H54 (cell line): ENCODE measurements at regions not wholly inside any gene's neighbourhood (a gene's known extent, or its start where the extent isn't known, plus 50 kb on each side); places are given as distances from the start of the nearest gene placed in this dataset.

ENCODE experiments used
- DNase-seq: peaks from one replicate; pipeline ENCODE4 v3.0.0; 2011; ENCODE audit warnings: low spot score, mixed read lengths; ENCODE audit not compliant: insufficient read length
- FAIRE-seq: peaks from 3 replicates; lab custom pipeline; 2011; peaks lifted over from hg19 to GRCh38; lab: Jason Lieb, UNC
- POLR2A ChIP-seq: IDR thresholded peaks from 2 replicates; pipeline ENCODE4 v1.6.1; 2011; ENCODE audit warnings: low read depth, mild to moderate bottlenecking, low read length

GRCh38 chr9:78548670-78549069 is 251.7 kb downstream of the PSAT1 start:
- FAIRE-seq = no peak
- no peak for TF ChIP-seq POLR2A

DNA sequence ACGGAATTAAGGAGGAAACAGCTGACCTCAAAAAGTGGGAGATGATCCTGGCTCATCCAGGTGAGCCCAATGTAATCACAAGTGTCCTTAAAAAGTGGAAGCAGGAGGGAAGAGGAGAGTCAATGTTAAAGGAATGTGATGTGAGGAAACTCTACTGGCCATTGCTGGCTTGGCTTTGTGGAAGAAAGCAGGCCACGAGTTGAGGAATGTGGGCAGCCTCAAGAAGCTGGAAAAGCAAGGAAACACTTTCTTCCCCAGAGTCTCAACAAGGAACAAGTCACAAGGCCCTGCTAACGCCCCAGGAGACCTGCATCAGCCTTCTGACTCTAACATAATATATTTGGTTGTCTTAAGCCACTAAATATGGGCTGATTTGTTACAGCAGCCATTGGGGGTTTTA is 252.8 kb downstream of the PSAT1 start:
- FAIRE-seq (no peak), DNase-seq (no peak)
- TF ChIP-seq POLR2A = no peak

More at GRCh38 chr9:78548670-78549069, 251.7 kb downstream of the PSAT1 start:
- DNase-seq = no peak

DNA sequence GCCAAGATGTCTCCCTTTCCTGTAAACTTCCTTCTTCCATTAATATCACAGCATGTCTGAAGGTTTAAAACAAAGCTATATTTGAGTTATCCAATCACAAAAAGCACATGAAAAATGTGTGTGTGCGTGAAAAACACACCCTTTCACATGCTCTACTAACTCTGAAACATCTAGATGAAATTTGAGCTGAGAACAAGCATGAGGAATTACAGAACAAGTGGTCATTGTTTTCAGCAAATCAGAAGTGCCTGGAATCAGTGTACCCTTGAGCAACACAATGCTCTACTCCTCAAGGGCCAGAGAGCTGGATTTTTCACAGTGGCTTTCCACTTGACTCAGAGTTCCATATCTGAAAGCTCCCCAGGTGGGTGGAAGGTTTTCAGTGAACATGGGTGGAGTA is 255.9 kb downstream of the PSAT1 start:
- DNase-seq (no peak), FAIRE-seq (no peak)
- no peak for TF ChIP-seq POLR2A

DNA sequence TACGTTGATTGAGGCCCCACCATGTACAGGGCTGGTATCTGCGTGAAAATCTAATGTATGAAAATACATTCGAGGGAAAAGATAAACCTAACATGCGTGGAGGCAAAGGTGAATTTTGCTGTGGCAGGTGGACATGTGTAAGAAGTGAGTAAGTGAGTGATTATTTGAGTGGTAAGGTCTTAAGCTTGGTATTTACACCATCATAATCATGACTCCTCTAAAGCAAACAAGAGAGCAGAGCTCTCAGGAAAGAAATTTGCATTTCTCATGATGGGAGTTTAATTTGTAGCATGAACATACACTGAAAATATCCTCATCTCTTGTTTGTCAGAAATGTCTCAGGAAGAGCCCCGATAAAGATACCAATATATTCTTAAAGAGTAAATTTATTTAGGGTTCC is 260.6 kb downstream of the PSAT1 start:
- no peak for TF ChIP-seq POLR2A
- DNase-seq (no peak), FAIRE-seq (no peak)

- DNase-seq (peak; percentile 25), FAIRE-seq (no peak)
- TF ChIP-seq POLR2A = no peak
Measured at GRCh38 chr9:78559449-78559885, 262.5 kb downstream of the PSAT1 start.

GRCh38 chr9:78562021-78562420 is 265.1 kb downstream of the PSAT1 start:
- TF ChIP-seq POLR2A = no peak
- FAIRE-seq = no peak
- no peak for DNase-seq

DNA sequence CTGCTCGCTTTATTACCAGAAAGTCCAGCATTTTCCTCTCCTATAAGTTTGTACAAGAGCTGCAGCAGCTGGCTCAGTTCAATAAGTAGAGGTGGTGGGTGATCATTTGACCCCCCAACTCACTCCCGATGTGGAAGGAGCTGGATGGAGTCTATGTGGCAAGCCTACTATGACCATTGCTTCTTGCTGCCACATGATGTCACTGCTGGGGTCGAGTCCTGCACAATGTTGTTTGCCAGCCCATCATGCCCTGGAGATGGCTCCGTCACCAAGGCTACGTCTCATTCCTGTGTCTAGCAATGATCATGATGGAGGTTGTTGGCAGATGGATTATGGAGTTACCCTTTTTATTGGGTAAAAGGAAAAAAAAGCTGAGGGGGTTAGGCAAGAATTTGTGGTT is 266.3 kb downstream of the PSAT1 start:
- DNase-seq (no peak), FAIRE-seq (no peak)
- TF ChIP-seq POLR2A = no peak

GRCh38 chr9:78565481-78565880 is 268.6 kb downstream of the PSAT1 start:
- no peak for TF ChIP-seq POLR2A
- FAIRE-seq (no peak), DNase-seq (no peak)

- no peak for DNase-seq
- FAIRE-seq = no peak
- TF ChIP-seq POLR2A = no peak
Measured at GRCh38 chr9:78566521-78566920, 269.6 kb downstream of the PSAT1 start.

- TF ChIP-seq POLR2A = no peak
- FAIRE-seq = peak; percentile 52
- peak; percentile 42 for DNase-seq
Measured at GRCh38 chr9:78566948-78567675, 270.2 kb downstream of the PSAT1 start.

DNA sequence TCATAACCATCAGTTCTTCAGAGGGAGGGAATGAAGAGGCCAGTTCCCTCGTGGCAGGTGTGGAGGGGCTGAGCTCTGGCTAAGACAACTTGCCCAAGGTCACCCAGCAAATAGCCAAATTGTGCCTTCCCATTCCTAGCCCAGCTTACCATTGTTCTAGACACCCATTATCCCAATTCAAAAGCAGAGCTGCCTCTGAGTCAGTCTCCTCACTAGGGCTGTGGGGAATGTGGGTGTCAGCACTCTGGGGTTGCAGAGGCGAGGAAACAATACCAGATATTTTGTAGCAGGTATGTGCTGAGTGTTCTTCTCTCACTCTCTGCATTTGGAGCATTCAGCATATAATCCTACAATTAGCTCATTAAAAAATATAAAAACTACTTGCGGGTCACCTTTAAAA is 270.8 kb downstream of the PSAT1 start:
- TF ChIP-seq POLR2A = no peak
- FAIRE-seq (no peak), DNase-seq (no peak)

DNA sequence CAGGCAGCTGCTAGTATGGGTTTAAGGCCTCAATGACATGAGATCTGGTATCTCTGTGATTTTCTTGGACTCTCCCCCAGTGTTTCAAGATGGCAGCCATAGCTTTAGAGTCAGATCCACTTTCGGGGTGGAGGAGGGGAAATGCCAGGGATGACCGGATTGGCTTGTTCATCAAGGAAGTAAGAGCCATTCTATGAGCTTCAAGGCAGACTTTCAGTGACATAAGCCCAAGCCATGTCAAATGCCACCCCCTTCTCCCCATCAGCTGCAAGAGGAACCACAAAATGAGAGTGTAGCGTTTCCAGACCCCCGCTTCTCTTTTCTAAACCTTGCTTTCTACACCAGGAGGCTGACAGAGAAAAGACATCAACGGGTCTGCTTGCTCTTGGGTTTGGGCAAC is 271.8 kb downstream of the PSAT1 start:
- no peak for TF ChIP-seq POLR2A
- no peak for FAIRE-seq
- no peak for DNase-seq

GRCh38 chr9:78572266-78572665 is 275.3 kb downstream of the PSAT1 start:
- TF ChIP-seq POLR2A = no peak
- DNase-seq = no peak
- FAIRE-seq = no peak

DNA sequence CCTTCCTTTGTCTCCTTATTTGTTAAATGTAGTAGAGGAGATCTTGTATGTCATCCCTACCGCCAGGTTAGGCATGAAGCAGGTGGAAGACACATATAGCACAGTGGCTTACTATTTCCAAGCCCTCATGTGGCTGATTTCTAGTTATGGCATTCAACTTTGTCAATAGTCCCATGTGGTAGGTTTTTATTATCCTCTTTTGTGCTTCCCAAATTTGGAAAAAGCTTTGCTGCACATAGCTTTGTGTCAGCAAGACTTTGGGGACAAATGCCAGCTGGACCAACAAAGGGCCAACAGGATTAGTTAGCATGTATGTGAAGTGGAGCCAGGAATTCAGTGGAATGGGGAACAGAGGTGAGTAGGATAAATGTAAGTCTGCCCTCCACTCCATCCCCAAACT is 276.3 kb downstream of the PSAT1 start:
- TF ChIP-seq POLR2A = no peak
- DNase-seq (no peak), FAIRE-seq (no peak)

- no peak for DNase-seq
- no peak for FAIRE-seq
- TF ChIP-seq POLR2A = no peak
Measured at GRCh38 chr9:78573669-78574068, 276.7 kb downstream of the PSAT1 start.
